ENCODE measurements at regions not wholly inside any gene's neighbourhood (a gene's known extent, or its start where the extent isn't known, plus 50 kb on each side); places are given as distances from the start of the nearest gene placed in this dataset.
"Not testable (repeated sequence)": the region's sequence is repeated elsewhere in the genome, so short reads cannot be mapped to it uniquely, and the experiment has no call there.

DNA sequence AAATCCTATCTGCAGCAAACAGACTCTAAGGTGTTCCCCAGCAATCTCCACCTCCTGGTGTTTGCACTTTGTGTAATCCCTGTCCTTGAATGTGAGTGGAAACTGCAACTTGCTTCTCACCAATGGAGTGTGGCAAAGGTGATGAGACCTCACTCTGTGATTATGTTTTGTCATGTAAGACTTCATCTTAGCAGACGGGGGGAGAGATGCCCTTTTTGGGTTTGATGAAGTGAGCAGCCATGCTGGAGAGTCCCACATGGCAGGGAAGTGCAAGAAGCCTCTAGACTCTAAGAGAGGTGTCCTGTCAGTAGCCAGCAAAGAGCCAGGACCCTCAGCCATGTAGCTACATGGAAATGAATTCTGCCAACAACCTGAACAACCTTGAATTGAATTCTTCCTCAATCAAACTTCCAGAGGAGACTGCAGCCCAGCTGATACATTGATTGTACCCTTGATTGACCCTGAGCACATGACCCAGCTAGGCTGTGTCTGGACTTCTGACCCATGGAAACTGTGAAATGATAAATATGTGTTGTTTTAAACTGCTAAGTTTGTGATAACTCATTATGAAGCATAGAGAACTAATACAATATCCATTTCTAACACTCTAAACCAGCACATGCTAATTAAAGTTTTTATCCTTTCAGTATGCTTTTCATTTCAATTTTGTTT, 71.4 kb upstream of the RASGRF1 start:
- TF ChIP-seq, protein P1, sequence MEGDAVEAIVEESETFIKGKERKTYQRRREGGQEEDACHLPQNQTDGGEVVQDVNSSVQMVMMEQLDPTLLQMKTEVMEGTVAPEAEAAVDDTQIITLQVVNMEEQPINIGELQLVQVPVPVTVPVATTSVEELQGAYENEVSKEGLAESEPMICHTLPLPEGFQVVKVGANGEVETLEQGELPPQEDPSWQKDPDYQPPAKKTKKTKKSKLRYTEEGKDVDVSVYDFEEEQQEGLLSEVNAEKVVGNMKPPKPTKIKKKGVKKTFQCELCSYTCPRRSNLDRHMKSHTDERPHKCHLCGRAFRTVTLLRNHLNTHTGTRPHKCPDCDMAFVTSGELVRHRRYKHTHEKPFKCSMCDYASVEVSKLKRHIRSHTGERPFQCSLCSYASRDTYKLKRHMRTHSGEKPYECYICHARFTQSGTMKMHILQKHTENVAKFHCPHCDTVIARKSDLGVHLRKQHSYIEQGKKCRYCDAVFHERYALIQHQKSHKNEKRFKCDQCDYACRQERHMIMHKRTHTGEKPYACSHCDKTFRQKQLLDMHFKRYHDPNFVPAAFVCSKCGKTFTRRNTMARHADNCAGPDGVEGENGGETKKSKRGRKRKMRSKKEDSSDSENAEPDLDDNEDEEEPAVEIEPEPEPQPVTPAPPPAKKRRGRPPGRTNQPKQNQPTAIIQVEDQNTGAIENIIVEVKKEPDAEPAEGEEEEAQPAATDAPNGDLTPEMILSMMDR (IDR thresholded peaks at IDR 0.05; ENCODE audit: low read depth, low read length, missing control alignments) = no peak
- DNase-seq = no peak
- in situ Hi-C loops (cut with HindIII; ENCODE audit: low pct_ligation_motif_present, low sequenced_read_pairs) = no loop called here
- Histone ChIP-seq H3K27me3 (replicated peaks) (no peaks in the 10 kb centered on the region), H3K4me3 (ENCODE audit: low read depth, low read length) (no peak overlapping the region), H3K27ac (no peak overlapping the region), H3K36me3 (replicated peaks) (no peaks in the 10 kb centered on the region)

- no peak overlapping the region for H3K4me3 ChIP-seq (ENCODE audit: low read depth, low read length)
- in situ Hi-C loops (cut with HindIII; ENCODE audit: low pct_ligation_motif_present, low sequenced_read_pairs) = no loop called here
- TF ChIP-seq, protein P1 (IDR thresholded peaks at IDR 0.05; ENCODE audit: low read depth, low read length, missing control alignments) = no peak
- no peak overlapping the region for H3K27ac ChIP-seq
- no peaks in the 10 kb centered on the region for H3K27me3 ChIP-seq (replicated peaks)
- H3K36me3 ChIP-seq (replicated peaks) = no peaks in the 10 kb centered on the region
- DNase-seq = peak; percentile 39
These were observed 69.6 kb upstream of the RASGRF1 start for GRCh38 chr15:79160211-79160610.

- H3K36me3 ChIP-seq (replicated peaks) = no peaks in the 10 kb centered on the region
- TF ChIP-seq, protein P1 (IDR thresholded peaks at IDR 0.05; ENCODE audit: low read depth, low read length, missing control alignments) = no peak
- no peak overlapping the region for H3K4me3 ChIP-seq (ENCODE audit: low read depth, low read length)
- no peaks in the 10 kb centered on the region for H3K27me3 ChIP-seq (replicated peaks)
- H3K27ac ChIP-seq = no peak overlapping the region
- in situ Hi-C loops (cut with HindIII; ENCODE audit: low pct_ligation_motif_present, low sequenced_read_pairs) = no loop called here
- no peak for DNase-seq
These were observed 67.3 kb upstream of the RASGRF1 start for GRCh38 chr15:79157631-79158592.

- TF ChIP-seq, protein P1 (IDR thresholded peaks at IDR 0.05; ENCODE audit: low read depth, low read length, missing control alignments) = no peak
- Histone ChIP-seq H3K27ac (no peak overlapping the region), H3K36me3 (replicated peaks) (no peaks in the 10 kb centered on the region), H3K4me3 (ENCODE audit: low read depth, low read length) (no peak overlapping the region), H3K27me3 (replicated peaks) (no peaks in the 10 kb centered on the region)
- in situ Hi-C loops (cut with HindIII; ENCODE audit: low pct_ligation_motif_present, low sequenced_read_pairs) = no loop called here
- DNase-seq = no peak
These were observed 66.3 kb upstream of the RASGRF1 start for GRCh38 chr15:79156704-79157375.

GRCh38 chr15:79154483-79155135, 64.0 kb upstream of the RASGRF1 start:
- H3K4me3 ChIP-seq (ENCODE audit: low read depth, low read length) = no peak overlapping the region
- H3K27me3 ChIP-seq (replicated peaks) = no peaks in the 10 kb centered on the region
- H3K36me3 ChIP-seq (replicated peaks) = no peaks in the 10 kb centered on the region
- in situ Hi-C loops (cut with HindIII; ENCODE audit: low pct_ligation_motif_present, low sequenced_read_pairs) = no loop called here
- no peak overlapping the region for H3K27ac ChIP-seq
- TF ChIP-seq, protein P1 (IDR thresholded peaks at IDR 0.05; ENCODE audit: low read depth, low read length, missing control alignments) = no peak
- no peak for DNase-seq

- H3K27ac ChIP-seq; DNase-seq; H3K27me3 ChIP-seq (replicated peaks); H3K4me3 ChIP-seq (ENCODE audit: low read depth, low read length); H3K36me3 ChIP-seq (replicated peaks); in situ Hi-C loops (cut with HindIII; ENCODE audit: low pct_ligation_motif_present, low sequenced_read_pairs): not testable (repeated sequence)
These were observed 53.7 kb upstream of the RASGRF1 start for GRCh38 chr15:79144290-79144689.

Measured in brain microvascular endothelial cell (primary cell).